ENCODE measurements at regions not wholly inside any gene's neighbourhood (a gene's known extent, or its start where the extent isn't known, plus 50 kb on each side); places are given as distances from the start of the nearest gene placed in this dataset.

GRCh38 chr2:64913357-64913869 is 75.8 kb upstream of the SLC1A4 start:
- no peak overlapping the region for H3K27ac ChIP-seq

GRCh38 chr2:64914247-64914646 is 75.0 kb upstream of the SLC1A4 start:
- no peaks in the 10 kb centered on the region for H3K36me3 ChIP-seq (replicated peaks in 1 of 2)
- 75 to 89% (median 87%) methylated on average over 9 of the region's 9 CpGs for WGBS, 4 donors
- H3K4me1 ChIP-seq (replicated peaks in 1 of 2) = peaks cover 0 to 5% of the 10 kb centered on the region in 2 donors
- no peak overlapping the region for H3K27ac ChIP-seq
- no peak for DNase-seq
- no peaks in the 10 kb centered on the region for H3K9me3 ChIP-seq (replicated peaks in 1 of 3)
- H3K4me3 ChIP-seq = no peak overlapping the region
- no peak for TF ChIP-seq POLR2A (IDR thresholded peaks at IDR 0.05)
- TF ChIP-seq CTCF (IDR thresholded peaks at IDR 0.05) = no peak
- H3K27me3 ChIP-seq = no peaks in the 10 kb centered on the region
- intact Hi-C loops (cut with DNase I) = loop anchor here (10.0 kb wide), 2 partner anchors 261 to 661 kb away; no protein-coding TSS in a partner anchor

More at GRCh38 chr2:64913357-64913869, 75.8 kb upstream of the SLC1A4 start:
- Histone ChIP-seq H3K9me3 (replicated peaks in 1 of 3) (no peaks in the 10 kb centered on the region), H3K4me3 (no peak overlapping the region), H3K36me3 (replicated peaks in 1 of 2) (no peaks in the 10 kb centered on the region), H3K4me1 (replicated peaks in 1 of 2) (peaks cover 0 to 5% of the 10 kb centered on the region in 2 donors), H3K27me3 (no peaks in the 10 kb centered on the region)
- TF ChIP-seq CTCF (IDR thresholded peaks at IDR 0.05) (no peak), POLR2A (IDR thresholded peaks at IDR 0.05) (no peak)
- intact Hi-C loops (cut with DNase I) = loop anchor here (10.0 kb wide), 2 partner anchors 261 to 661 kb away; no protein-coding TSS in a partner anchor
- no peak for DNase-seq
- 54 to 70% (median 67%) methylated on average over 5 of the region's 5 CpGs for WGBS, 4 donors

- intact Hi-C loops (cut with DNase I) = loop anchor here (5.0 to 10.0 kb wide), 3 partner anchors 122 to 660 kb away; no protein-coding TSS in a partner anchor
- Histone ChIP-seq H3K4me1 (replicated peaks in 1 of 2) (peaks cover 0 to 5% of the 10 kb centered on the region in 2 donors), H3K36me3 (replicated peaks in 1 of 2) (no peaks in the 10 kb centered on the region), H3K4me3 (no peak overlapping the region), H3K9me3 (replicated peaks in 1 of 3) (no peaks in the 10 kb centered on the region), H3K27ac (no peak overlapping the region), H3K27me3 (no peaks in the 10 kb centered on the region)
- 59 to 75% (median 67%) methylated on average over 6 to 7 of the region's 7 CpGs for WGBS, 4 donors
- DNase-seq = no peak
- TF ChIP-seq POLR2A (IDR thresholded peaks at IDR 0.05) (no peak), CTCF (IDR thresholded peaks at IDR 0.05) (no peak)
Measured at GRCh38 chr2:64914735-64915509, 74.3 kb upstream of the SLC1A4 start.

GRCh38 chr2:64915510-64915900 is 73.7 kb upstream of the SLC1A4 start:
- Histone ChIP-seq H3K4me3 (no peak overlapping the region), H3K9me3 (replicated peaks in 1 of 3) (no peaks in the 10 kb centered on the region), H3K27ac (no peak overlapping the region), H3K4me1 (replicated peaks in 1 of 2) (peaks cover 0 to 5% of the 10 kb centered on the region in 2 donors), H3K27me3 (no peaks in the 10 kb centered on the region), H3K36me3 (replicated peaks in 1 of 2) (no peaks in the 10 kb centered on the region)
- intact Hi-C loops (cut with DNase I) = loop anchor here (5.0 to 10.0 kb wide), 3 partner anchors 122 to 659 kb away; no protein-coding TSS in a partner anchor
- no peak for DNase-seq
- TF ChIP-seq POLR2A (IDR thresholded peaks at IDR 0.05) (no peak), CTCF (IDR thresholded peaks at IDR 0.05) (no peak)
- WGBS, 4 donors = 33 to 45% (median 41%) methylated on average over 3 of the region's 3 CpGs
